Activated CD4-positive, alpha-beta memory T cell treated with anti-CD3 and anti-CD28 coated beads for 36 hours (primary cell): ENCODE measurements at regions not wholly inside any gene's neighbourhood (a gene's known extent, or its start where the extent isn't known, plus 50 kb on each side); places are given as distances from the start of the nearest gene placed in this dataset.
"Not testable (repeated sequence)": the region's sequence is repeated elsewhere in the genome, so short reads cannot be mapped to it uniquely, and the experiment has no call there.

ENCODE experiments used
- CTCF ChIA-PET: fragments of 350-600 bp; sonication (Branson Sonifier 250); formaldehyde crosslinking; loops from one replicate; lab custom pipeline; 2021; ENCODE audit warnings: antibody characterized with exemption, inconsistent platforms; lab: Charles Lee
- POLR2A ChIA-PET: fragments of 350-600 bp; sonication (Branson Sonifier 250); formaldehyde crosslinking; loops from one replicate; lab custom pipeline; 2021; ENCODE audit warnings: antibody characterized with exemption; lab: Charles Lee
- DNase-seq: peaks from one replicate; pipeline ENCODE4 v3.0.0-alpha.2; 2020
- H3K27ac Mint-ChIP-seq: one replicate; pipeline ENCODE4 v1.8.0; 2021; ENCODE audit warnings: mixed read lengths
- H3K27me3 Mint-ChIP-seq: one replicate; pipeline ENCODE4 v1.8.0; 2021; ENCODE audit warnings: mixed read lengths
- H3K36me3 Mint-ChIP-seq: one replicate; pipeline ENCODE4 v1.8.0; 2021; ENCODE audit warnings: mixed read lengths
- H3K4me1 Mint-ChIP-seq: one replicate; pipeline ENCODE4 v1.8.0; 2021; ENCODE audit warnings: low read depth, mixed read lengths
- H3K4me3 Mint-ChIP-seq: one replicate; pipeline ENCODE4 v1.8.0; 2021; ENCODE audit warnings: mild to moderate bottlenecking, mixed read lengths
- H3K9me3 Mint-ChIP-seq: one replicate; pipeline ENCODE4 v1.8.0; 2021; ENCODE audit warnings: mixed read lengths
- intact Hi-C: fragments of 100-400 bp; cut with micrococcal nuclease; formaldehyde crosslinking; loops from one replicate; pipeline ENCODE4 v1.15.1; 2023

DNA sequence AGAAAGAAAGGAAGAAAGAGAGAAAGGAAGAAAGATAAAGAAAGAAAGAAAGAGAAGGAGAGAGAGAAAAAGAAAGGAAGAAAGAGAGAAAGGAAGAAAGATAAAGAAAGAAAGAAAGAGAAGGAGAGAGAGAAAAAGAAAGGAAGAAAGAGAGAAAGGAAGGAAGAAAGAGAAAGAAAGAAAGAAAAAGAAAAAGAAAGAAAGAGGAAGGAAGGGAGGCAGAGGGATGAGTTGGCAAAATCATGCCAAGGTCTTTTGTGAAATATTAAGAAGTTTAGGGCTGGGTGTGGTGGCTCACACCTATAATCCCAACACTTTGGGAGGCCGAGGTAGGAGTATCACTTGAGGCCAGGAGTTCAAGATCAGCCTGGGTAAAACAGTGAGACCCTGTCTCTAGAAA, 675.8 kb upstream of the NRP1 start:
- POLR2A ChIA-PET, result interaction anchor here (1.1 kb wide), 1 partner anchor 11 kb away, joined by 3 read pairs; no protein-coding TSS in a partner anchor
- intact Hi-C loops, H3K4me3 Mint-ChIP-seq, H3K27ac Mint-ChIP-seq, CTCF ChIA-PET, H3K27me3 Mint-ChIP-seq, DNase-seq, H3K4me1 Mint-ChIP-seq, H3K9me3 Mint-ChIP-seq, H3K36me3 Mint-ChIP-seq: not testable (repeated sequence)

DNA sequence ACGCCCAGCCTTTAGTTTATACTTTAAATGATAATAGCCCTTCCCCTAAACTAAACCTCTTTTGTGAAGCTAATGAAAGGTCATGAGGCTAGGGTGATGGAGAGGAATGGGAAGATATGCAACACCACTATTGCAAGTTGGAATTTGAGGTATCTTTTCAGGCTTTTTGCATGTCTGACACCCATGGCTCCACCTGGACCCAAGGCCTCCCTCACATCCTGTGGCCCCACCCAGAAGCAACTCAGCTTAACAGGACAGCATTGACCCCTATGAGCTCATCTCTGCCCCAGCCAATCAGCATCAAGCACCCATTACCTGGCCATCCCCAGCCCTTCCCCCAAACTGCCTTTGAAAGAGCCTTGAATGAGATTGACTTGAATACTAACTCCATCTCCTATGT, 674.2 kb upstream of the NRP1 start:
- Mint-ChIP-seq H3K27me3 (peaks cover 4% of the 10 kb centered on the region), H3K4me1 (no peaks in the 10 kb centered on the region), H3K36me3 (no peaks in the 10 kb centered on the region), H3K9me3 (no peaks in the 10 kb centered on the region), H3K27ac (no peak overlapping the region), H3K4me3 (no peak overlapping the region)
- intact Hi-C loops, result no loop called here
- CTCF ChIA-PET, result no interaction called here
- POLR2A ChIA-PET, result no interaction called here
- DNase-seq, result no peak

DNA sequence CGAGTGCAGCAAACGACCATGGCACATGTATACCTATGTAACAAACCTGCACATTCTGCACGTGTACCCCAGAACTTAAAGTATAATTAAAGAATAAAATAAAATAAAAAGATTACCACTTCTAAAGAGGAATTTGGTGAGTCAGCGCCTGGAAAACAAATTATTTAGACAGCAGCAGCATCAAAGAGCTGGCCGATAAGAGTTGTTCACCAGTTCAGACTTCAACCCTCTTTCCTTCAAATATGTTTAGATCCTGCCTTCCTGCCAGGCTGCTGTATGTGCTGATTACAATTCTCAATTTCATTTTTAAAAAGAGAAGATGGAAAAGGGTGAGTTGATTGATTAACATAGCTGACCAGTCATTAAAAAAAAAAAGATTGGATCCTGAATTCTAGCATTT, 672.0 kb upstream of the NRP1 start:
- Mint-ChIP-seq H3K27ac (no peak overlapping the region), H3K27me3 (peaks cover 2% of the 10 kb centered on the region)
- POLR2A ChIA-PET, result no interaction called here

GRCh38 chr10:34003561-34003960, 669.1 kb upstream of the NRP1 start:
- Mint-ChIP-seq H3K36me3 (no peaks in the 10 kb centered on the region), H3K4me1 (no peaks in the 10 kb centered on the region), H3K4me3 (no peak overlapping the region), H3K27ac (no peak overlapping the region), H3K27me3 (no peaks in the 10 kb centered on the region), H3K9me3 (no peaks in the 10 kb centered on the region)
- ChIA-PET POLR2A (no interaction called here), CTCF (no interaction called here)
- intact Hi-C loops, result no loop called here
- DNase-seq, result no peak

More for the DNA sequence above, 672.0 kb upstream of the NRP1 start:
- Mint-ChIP-seq H3K36me3 (no peaks in the 10 kb centered on the region), H3K4me3 (no peak overlapping the region), H3K4me1 (no peaks in the 10 kb centered on the region), H3K9me3 (no peaks in the 10 kb centered on the region)
- CTCF ChIA-PET, result interaction anchor here (0.6 kb wide), 1 partner anchor 248 kb away, joined by 4 read pairs; no protein-coding TSS in a partner anchor
- intact Hi-C loops, result no loop called here
- no peak for DNase-seq

GRCh38 chr10:34002896-34003295, 668.4 kb upstream of the NRP1 start:
- DNase-seq, result no peak
- no peaks in the 10 kb centered on the region for H3K36me3 Mint-ChIP-seq
- H3K9me3 Mint-ChIP-seq, result no peaks in the 10 kb centered on the region
- intact Hi-C loops, result no loop called here
- ChIA-PET POLR2A (no interaction called here), CTCF (no interaction called here)
- H3K4me1 Mint-ChIP-seq, result no peaks in the 10 kb centered on the region
- H3K4me3 Mint-ChIP-seq, result no peak overlapping the region
- H3K27ac Mint-ChIP-seq, result no peak overlapping the region
- H3K27me3 Mint-ChIP-seq, result peaks cover 4% of the 10 kb centered on the region

GRCh38 chr10:34001831-34002230, 667.4 kb upstream of the NRP1 start:
- CTCF ChIA-PET, result no interaction called here

GRCh38 chr10:34001087-34001580, 666.7 kb upstream of the NRP1 start:
- peaks cover 7% of the 10 kb centered on the region for H3K9me3 Mint-ChIP-seq
- ChIA-PET CTCF (no interaction called here), POLR2A (no interaction called here)
- no peak overlapping the region for H3K27ac Mint-ChIP-seq
- intact Hi-C loops, result no loop called here
- H3K27me3 Mint-ChIP-seq, result peaks cover 9% of the 10 kb centered on the region
- no peaks in the 10 kb centered on the region for H3K4me1 Mint-ChIP-seq
- no peak overlapping the region for H3K4me3 Mint-ChIP-seq
- H3K36me3 Mint-ChIP-seq, result no peaks in the 10 kb centered on the region
- DNase-seq, result no peak

More at GRCh38 chr10:34001831-34002230, 667.4 kb upstream of the NRP1 start:
- Mint-ChIP-seq H3K4me1 (no peaks in the 10 kb centered on the region), H3K27me3 (peaks cover 7% of the 10 kb centered on the region), H3K4me3 (no peak overlapping the region), H3K9me3 (peaks cover 4% of the 10 kb centered on the region), H3K36me3 (no peaks in the 10 kb centered on the region), H3K27ac (no peak overlapping the region)
- POLR2A ChIA-PET, result no interaction called here
- intact Hi-C loops, result no loop called here
- no peak for DNase-seq

DNA sequence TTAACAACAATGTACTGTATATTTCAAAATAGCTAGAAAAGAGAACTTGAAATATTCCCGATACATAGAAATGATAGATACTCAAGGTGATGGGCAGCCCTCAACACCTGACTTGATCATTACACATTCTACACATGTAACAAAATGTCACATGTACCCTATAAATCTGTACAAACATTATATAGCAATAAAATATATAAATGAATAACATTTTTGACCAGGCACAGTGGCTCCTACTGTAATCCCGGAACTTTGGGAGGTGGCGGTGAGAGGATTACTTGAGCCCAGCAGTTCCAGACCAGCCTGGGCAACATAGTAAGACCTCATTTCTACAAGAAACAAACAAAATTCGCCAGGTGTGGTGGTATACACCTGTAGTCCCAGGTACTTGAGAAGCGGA, 659.5 kb upstream of the NRP1 start:
- H3K27ac Mint-ChIP-seq, result no peak overlapping the region
- CTCF ChIA-PET, result no interaction called here
- DNase-seq, result no peak
- no peaks in the 10 kb centered on the region for H3K4me1 Mint-ChIP-seq
- no peaks in the 10 kb centered on the region for H3K36me3 Mint-ChIP-seq
- peaks cover 12% of the 10 kb centered on the region for H3K27me3 Mint-ChIP-seq
- H3K4me3 Mint-ChIP-seq, result no peak overlapping the region
- intact Hi-C loops, result no loop called here
- POLR2A ChIA-PET, result no interaction called here
- H3K9me3 Mint-ChIP-seq, result peaks cover 7% of the 10 kb centered on the region

- CTCF ChIA-PET, result no interaction called here
- H3K4me1 Mint-ChIP-seq, result no peaks in the 10 kb centered on the region
- no peak for DNase-seq
- H3K27me3 Mint-ChIP-seq, result peaks cover 7% of the 10 kb centered on the region
- peaks cover 4% of the 10 kb centered on the region for H3K9me3 Mint-ChIP-seq
- H3K36me3 Mint-ChIP-seq, result no peaks in the 10 kb centered on the region
- POLR2A ChIA-PET, result no interaction called here
- H3K27ac Mint-ChIP-seq, result no peak overlapping the region
- no peak overlapping the region for H3K4me3 Mint-ChIP-seq
- intact Hi-C loops, result no loop called here
Observed at GRCh38 chr10:33991924-33992323, 657.5 kb upstream of the NRP1 start.

DNA sequence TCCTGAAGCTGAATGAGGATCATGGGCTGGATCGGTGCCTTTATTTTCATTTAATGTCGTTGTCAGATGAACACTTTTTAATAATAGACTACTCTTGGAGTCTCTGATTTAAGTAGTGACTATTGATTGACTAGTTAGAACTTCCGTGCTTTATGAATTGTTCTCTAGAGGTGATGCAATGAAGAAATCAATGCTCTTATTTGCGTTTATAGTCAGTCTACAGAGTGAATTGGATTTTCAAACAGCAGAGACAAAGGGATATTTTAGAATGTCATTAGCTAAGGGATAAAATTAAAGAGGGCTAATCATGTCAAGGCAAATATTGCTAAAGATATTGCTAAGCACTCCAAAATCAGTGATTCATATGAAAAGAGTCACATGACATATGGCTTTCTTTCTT, 652.0 kb upstream of the NRP1 start:
- no peaks in the 10 kb centered on the region for H3K4me1 Mint-ChIP-seq
- CTCF ChIA-PET, result interaction anchor here (0.7 kb wide), 1 partner anchor 631 kb away, joined by 3 read pairs; no protein-coding TSS in a partner anchor
- no peak overlapping the region for H3K4me3 Mint-ChIP-seq
- H3K27ac Mint-ChIP-seq, result no peak overlapping the region
- H3K9me3 Mint-ChIP-seq, result no peaks in the 10 kb centered on the region
- no peaks in the 10 kb centered on the region for H3K36me3 Mint-ChIP-seq
- POLR2A ChIA-PET, result no interaction called here
- intact Hi-C loops, result no loop called here
- no peak for DNase-seq
- H3K27me3 Mint-ChIP-seq, result peaks cover 4% of the 10 kb centered on the region

DNA sequence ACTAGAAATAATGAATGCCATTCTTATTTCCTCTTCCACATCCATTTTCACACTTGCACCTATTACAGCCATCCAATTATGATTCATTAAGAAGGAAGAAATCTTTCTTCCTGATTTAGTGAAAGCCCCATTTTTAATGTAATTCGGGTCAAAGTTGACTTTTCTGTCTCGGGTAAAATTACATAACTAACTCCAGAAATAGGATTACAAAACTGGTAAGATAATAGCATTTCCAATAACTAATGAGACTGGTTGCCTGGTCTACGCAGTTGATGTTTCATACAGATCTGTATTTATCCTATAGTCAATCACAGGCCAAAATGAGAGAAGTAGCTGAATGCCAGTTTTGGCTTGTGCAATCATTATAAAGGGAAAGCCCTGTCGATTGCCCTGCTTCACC, 651.5 kb upstream of the NRP1 start:
- H3K36me3 Mint-ChIP-seq, result no peaks in the 10 kb centered on the region

GRCh38 chr10:33982995-33983394, 648.5 kb upstream of the NRP1 start:
- POLR2A ChIA-PET, result no interaction called here
- Mint-ChIP-seq H3K4me1 (no peaks in the 10 kb centered on the region), H3K36me3 (no peaks in the 10 kb centered on the region), H3K4me3 (no peak overlapping the region), H3K27ac (no peak overlapping the region), H3K9me3 (no peaks in the 10 kb centered on the region), H3K27me3 (peaks cover 2% of the 10 kb centered on the region)
- intact Hi-C loops, result no loop called here
- no peak for DNase-seq
- CTCF ChIA-PET, result no interaction called here

More for the DNA sequence above, 651.5 kb upstream of the NRP1 start:
- Mint-ChIP-seq H3K27me3 (peaks cover 4% of the 10 kb centered on the region), H3K9me3 (no peaks in the 10 kb centered on the region), H3K4me1 (no peaks in the 10 kb centered on the region), H3K27ac (no peak overlapping the region), H3K4me3 (no peak overlapping the region)
- intact Hi-C loops, result no loop called here
- no peak for DNase-seq
- ChIA-PET CTCF (interaction anchor here (0.7 kb wide), 1 partner anchor 631 kb away, joined by 3 read pairs; no protein-coding TSS in a partner anchor), POLR2A (no interaction called here)

- Mint-ChIP-seq H3K4me3 (no peak overlapping the region), H3K27me3 (peaks cover 3% of the 10 kb centered on the region), H3K9me3 (no peaks in the 10 kb centered on the region), H3K36me3 (no peaks in the 10 kb centered on the region), H3K4me1 (no peaks in the 10 kb centered on the region), H3K27ac (no peak overlapping the region)
- no peak for DNase-seq
- ChIA-PET POLR2A (no interaction called here), CTCF (no interaction called here)
- intact Hi-C loops, result no loop called here
Observed at GRCh38 chr10:33981301-33981700, 646.8 kb upstream of the NRP1 start.
